Fibroblast of mammary gland (primary cell): ENCODE measurements at regions not wholly inside any gene's neighbourhood (a gene's known extent, or its start where the extent isn't known, plus 50 kb on each side); places are given as distances from the start of the nearest gene placed in this dataset.

Experiments used
- DNase-seq: peaks from one replicate; pipeline ENCODE4 v3.0.0-alpha.2; 2010; ENCODE audit warnings: low read depth
- H3K4me3 ChIP-seq: 2 replicates; pipeline ENCODE4 v1.5.1; 2011; ENCODE audit warnings: low read depth, mild to moderate bottlenecking, low read length, moderate library complexity; ENCODE audit not compliant: control insufficient read depth
- TF ChIP-seq, protein P1 (sequence below): conservative IDR thresholded peaks from 2 replicates; pipeline ENCODE4 v1.5.1; 2011; ENCODE audit warnings: low read depth, low read length, inconsistent platforms; ENCODE audit not compliant: control insufficient read depth, insufficient read depth

DNA sequence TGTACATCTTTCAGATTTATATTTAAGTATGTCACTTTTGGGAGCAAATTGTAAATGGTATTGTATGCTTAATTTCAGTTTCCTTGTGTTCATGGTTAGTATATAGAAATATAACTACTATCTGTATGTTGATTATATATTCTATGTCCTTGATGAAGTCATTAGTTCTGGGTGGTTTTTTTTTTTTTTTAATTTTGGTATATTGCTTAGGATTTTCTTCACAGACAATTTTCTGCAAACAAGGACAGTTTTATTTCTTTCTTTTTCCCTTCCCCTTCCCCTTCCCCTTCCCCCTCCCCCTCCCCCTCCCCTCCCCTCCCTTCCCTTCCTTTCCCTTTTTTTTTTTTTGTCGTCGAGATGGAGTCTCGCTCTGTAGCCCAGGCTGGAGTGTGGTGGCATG is 430.0 kb downstream of the TYW1 start:
- no peak for DNase-seq
- TF ChIP-seq, protein P1, sequence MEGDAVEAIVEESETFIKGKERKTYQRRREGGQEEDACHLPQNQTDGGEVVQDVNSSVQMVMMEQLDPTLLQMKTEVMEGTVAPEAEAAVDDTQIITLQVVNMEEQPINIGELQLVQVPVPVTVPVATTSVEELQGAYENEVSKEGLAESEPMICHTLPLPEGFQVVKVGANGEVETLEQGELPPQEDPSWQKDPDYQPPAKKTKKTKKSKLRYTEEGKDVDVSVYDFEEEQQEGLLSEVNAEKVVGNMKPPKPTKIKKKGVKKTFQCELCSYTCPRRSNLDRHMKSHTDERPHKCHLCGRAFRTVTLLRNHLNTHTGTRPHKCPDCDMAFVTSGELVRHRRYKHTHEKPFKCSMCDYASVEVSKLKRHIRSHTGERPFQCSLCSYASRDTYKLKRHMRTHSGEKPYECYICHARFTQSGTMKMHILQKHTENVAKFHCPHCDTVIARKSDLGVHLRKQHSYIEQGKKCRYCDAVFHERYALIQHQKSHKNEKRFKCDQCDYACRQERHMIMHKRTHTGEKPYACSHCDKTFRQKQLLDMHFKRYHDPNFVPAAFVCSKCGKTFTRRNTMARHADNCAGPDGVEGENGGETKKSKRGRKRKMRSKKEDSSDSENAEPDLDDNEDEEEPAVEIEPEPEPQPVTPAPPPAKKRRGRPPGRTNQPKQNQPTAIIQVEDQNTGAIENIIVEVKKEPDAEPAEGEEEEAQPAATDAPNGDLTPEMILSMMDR: no peak

DNA sequence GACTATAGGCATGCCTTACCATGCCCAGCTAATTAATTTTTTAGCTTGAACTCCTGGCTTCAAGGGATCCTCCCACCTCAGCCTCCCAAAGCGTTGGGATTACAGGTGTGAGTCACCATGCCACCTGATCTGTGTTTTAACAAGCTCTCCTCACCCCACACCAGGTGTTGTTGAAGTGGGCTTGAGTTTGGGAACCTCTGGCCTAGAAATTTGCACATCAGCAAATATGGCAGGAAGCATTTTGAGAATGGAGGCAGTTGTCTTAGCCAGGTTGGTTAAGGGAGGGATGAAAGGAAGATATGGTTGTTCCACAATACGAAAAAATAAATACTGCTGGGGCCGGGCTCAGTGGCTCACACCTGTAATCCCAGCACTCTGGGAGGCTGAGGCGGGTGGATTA is 433.1 kb downstream of the TYW1 start:
- TF ChIP-seq, protein P1: no peak
- no peak overlapping the region for H3K4me3 ChIP-seq
- DNase-seq: no peak

More for the DNA sequence above, 430.0 kb downstream of the TYW1 start:
- no peak overlapping the region for H3K4me3 ChIP-seq

DNA sequence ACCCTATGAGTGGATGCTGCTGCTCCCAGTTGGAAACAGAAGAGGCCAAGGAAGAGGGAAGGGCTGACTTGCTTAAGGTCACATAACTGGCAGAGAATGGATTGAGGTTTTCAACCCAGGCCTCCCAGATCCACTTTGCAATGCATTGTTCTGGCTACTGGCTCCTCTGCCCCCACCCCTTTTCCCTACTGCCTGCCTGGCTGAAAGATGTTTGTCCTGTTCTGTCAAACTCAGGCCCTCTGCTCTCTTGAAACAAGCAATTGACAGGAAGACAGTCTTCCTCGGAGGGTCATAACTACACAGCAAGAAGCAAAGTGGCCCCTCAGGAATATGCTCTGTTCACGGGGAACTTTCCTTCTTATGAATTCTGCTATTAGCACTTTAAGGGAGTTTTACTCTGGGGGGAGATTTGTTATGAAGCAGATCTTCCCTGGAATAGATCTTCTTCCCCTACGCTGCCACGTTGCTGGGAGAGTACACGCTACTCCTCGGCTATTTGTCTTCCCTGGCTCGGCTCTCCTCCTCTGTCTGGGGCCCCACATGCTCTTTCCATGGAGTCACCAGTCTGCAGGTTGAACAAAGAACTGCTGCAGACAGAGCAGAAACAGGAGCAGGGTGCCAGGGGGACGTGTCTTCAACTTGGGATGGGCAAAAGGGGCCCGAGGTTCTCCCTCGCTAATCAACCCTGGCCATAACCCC is 436.1 kb downstream of the TYW1 start:
- DNase-seq: no peak
- H3K4me3 ChIP-seq: no peak overlapping the region
- TF ChIP-seq, protein P1: no peak

DNA sequence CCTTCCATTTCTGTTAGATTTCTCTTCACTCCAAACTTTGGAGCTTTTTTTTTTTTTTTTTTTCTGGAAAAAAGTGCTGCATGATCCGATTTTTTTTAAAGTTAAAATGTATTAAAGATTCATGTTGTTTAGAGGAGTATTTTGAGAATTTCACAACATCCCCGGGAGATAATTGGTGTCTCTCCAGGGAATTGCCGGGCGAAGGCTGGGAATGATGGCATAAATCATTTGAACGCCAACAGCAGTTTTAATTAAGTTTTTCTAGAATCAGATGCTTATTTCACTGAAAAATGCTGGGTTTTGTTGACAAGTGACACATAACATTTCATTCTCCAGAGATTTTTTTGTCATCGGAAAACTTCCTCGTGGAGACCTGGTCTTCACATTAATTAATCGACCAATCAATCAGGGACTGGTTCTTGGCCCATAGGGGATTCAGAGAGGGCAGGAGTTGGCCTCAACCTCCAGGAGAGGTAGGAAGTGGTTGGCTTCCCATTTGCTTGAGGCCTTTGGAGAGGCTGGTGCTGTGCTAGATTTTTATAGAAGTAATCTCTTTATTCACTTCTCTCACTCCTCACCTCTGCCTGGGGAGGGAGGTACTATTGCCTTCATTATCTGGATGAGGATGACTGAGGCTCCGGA is 439.4 kb downstream of the TYW1 start:
- TF ChIP-seq, protein P1: no peak
- no peak overlapping the region for H3K4me3 ChIP-seq
- no peak for DNase-seq

DNA sequence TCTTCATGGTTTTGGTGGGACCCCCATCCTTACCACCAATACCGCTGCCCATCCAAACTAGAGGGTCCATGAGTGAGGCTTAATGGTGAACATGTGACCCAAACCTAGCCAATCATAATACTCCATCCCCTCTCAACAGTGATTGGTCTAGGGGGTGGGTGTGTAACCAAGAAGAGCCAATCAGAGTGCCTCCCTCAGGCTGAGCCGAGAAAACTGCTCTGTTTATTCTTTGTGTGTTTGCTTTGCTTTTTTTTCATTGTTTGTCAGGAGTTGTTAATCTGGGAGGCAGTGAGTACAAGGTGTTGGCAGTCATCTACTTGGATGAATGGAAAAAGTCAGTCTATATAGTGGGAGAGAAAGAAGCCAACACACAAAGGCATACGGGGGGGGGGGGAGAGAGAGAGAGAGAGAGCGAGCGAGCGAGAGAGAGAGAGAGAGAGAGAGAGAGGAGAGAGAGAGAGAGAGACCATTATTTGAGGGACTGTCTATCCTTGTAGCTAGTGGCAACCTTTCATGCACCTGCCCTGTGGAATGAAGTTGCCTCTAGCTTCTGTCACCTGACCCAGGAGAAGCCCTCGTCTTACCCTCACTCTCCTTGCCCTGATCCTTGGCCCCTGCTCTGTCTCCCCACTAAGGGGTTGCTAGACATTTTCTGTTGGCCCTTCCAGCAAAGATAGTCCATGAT is 441.7 kb downstream of the TYW1 start:
- no peak for DNase-seq
- no peak overlapping the region for H3K4me3 ChIP-seq
- TF ChIP-seq, protein P1: no peak

DNA sequence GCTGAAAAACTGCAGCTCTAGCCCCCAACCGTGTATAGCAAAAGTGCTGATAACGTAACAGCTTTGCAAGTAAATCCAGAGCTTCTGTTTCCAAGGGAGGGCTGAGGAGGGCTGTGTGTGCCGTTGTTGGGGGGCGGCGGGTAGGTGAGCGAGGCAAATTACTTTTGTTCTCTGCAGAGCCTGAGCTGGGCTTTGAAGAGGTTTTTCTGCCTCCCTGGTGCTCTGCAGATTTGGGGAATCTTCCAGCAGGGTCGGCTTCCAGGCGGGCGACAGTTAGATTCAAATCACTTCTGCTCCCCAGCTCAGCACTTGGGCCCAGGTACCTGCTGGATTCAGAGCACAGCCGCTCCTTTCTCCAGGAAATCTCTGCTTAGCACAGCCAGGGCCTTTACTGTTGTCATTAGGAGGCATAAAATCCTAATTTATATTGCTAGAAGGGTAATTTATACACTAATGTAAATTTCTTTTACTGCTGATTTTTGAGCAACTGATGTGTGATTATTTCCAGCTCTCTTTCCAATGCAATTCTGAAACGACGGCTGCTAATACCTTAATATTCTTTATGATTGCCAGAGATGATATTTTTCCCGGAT is 442.4 kb downstream of the TYW1 start:
- no peak for DNase-seq
- H3K4me3 ChIP-seq: no peak overlapping the region
- TF ChIP-seq, protein P1: no peak
